Bronchial epithelial cell (primary cell): ENCODE measurements at regions not wholly inside any gene's neighbourhood (a gene's known extent, or its start where the extent isn't known, plus 50 kb on each side); places are given as distances from the start of the nearest gene placed in this dataset.

Experiments
- DNase-seq: peaks from one replicate; pipeline ENCODE4 v3.0.0-alpha.2; 2010; ENCODE audit warnings: low read depth
- FAIRE-seq: peaks from 2 replicates; lab custom pipeline; 2011; peaks lifted over from hg19 to GRCh38; lab: Jason Lieb, UNC
- H3K27me3 ChIP-seq: 2 replicates; pipeline ENCODE4 v1.5.1; 2011; ENCODE audit warnings: low read length; ENCODE audit not compliant: control insufficient read depth, insufficient read depth
- H3K36me3 ChIP-seq: 2 replicates; pipeline ENCODE4 v1.5.1; 2011; ENCODE audit warnings: low read length; ENCODE audit not compliant: control insufficient read depth, insufficient read depth
- H3K4me3 ChIP-seq: 2 replicates; pipeline ENCODE4 v1.5.1; 2011; ENCODE audit warnings: mild to moderate bottlenecking, low read depth, low read length, control low read depth
- CTCF ChIP-seq: IDR thresholded peaks from 2 replicates; pipeline ENCODE4 v1.5.1; 2011; ENCODE audit warnings: mild to moderate bottlenecking, moderate library complexity, low read length, control low read depth, inconsistent platforms; ENCODE audit not compliant: insufficient read depth, severe bottlenecking

- DNase-seq (no peak), FAIRE-seq (no peak)
- no peaks in the 10 kb centered on the region for H3K27me3 ChIP-seq
- no peak overlapping the region for H3K4me3 ChIP-seq
- H3K36me3 ChIP-seq, result no peaks in the 10 kb centered on the region
- TF ChIP-seq CTCF, result no peak
These were observed 62.5 kb upstream of the SIM2 start for GRCh38 chr21:36636439-36636838.

GRCh38 chr21:36639769-36640168 lies 59.1 kb upstream of the SIM2 start:
- FAIRE-seq (no peak), DNase-seq (no peak)
- no peak overlapping the region for H3K4me3 ChIP-seq
- no peaks in the 10 kb centered on the region for H3K36me3 ChIP-seq
- no peak for TF ChIP-seq CTCF
- no peaks in the 10 kb centered on the region for H3K27me3 ChIP-seq

- Histone ChIP-seq H3K4me3 (no peak overlapping the region), H3K27me3 (no peaks in the 10 kb centered on the region), H3K36me3 (no peaks in the 10 kb centered on the region)
- FAIRE-seq, result no peak
- no peak for TF ChIP-seq CTCF
- peak; percentile 13 for DNase-seq
These were observed 58.7 kb upstream of the SIM2 start for GRCh38 chr21:36640174-36640720.

- peak; percentile 7 for FAIRE-seq
- no peak for TF ChIP-seq CTCF
- no peak overlapping the region for H3K4me3 ChIP-seq
These were observed 58.1 kb upstream of the SIM2 start for GRCh38 chr21:36640721-36641244.

GRCh38 chr21:36641346-36641745 lies 57.6 kb upstream of the SIM2 start:
- FAIRE-seq (no peak), DNase-seq (no peak)
- no peak for TF ChIP-seq CTCF
- H3K4me3 ChIP-seq, result no peak overlapping the region
- no peaks in the 10 kb centered on the region for H3K27me3 ChIP-seq
- H3K36me3 ChIP-seq, result no peaks in the 10 kb centered on the region

More at GRCh38 chr21:36640721-36641244, 58.1 kb upstream of the SIM2 start:
- no peak for DNase-seq
- H3K27me3 ChIP-seq, result no peaks in the 10 kb centered on the region
- H3K36me3 ChIP-seq, result no peaks in the 10 kb centered on the region

- no peaks in the 10 kb centered on the region for H3K27me3 ChIP-seq
- no peaks in the 10 kb centered on the region for H3K36me3 ChIP-seq
- H3K4me3 ChIP-seq, result no peak overlapping the region
- FAIRE-seq (no peak), DNase-seq (no peak)
- TF ChIP-seq CTCF, result no peak
These were observed 57.0 kb upstream of the SIM2 start for GRCh38 chr21:36641886-36642285.
